GM12878 (cell line): ENCODE measurements at regions not wholly inside any gene's neighbourhood (a gene's known extent, or its start where the extent isn't known, plus 50 kb on each side); places are given as distances from the start of the nearest gene placed in this dataset.

ENCODE experiments used
- BRCA1 ChIP-seq: IDR thresholded peaks from 2 replicates; pipeline ENCODE4 v1.6.1; 2011; ENCODE audit warnings: low read depth, low read length, improper control_type of control experiment
- CREM ChIP-seq: IDR thresholded peaks from 2 replicates; pipeline ENCODE4 v1.6.1; 2014; ENCODE audit warnings: antibody characterized with exemption, low read depth
- CTCF ChIP-seq, 3 experiments: IDR thresholded peaks in 2 of 3; conservative IDR thresholded peaks in 1 of 3; 2 replicates each; pipeline ENCODE4 v1.5.1; 2011; ENCODE audit warnings: low read depth in 3 of 3, low read length in 3 of 3, mild to moderate bottlenecking in 3 of 3, control low read depth in 2 of 3, moderate library complexity in 2 of 3, inconsistent platforms in 1 of 3, mixed read lengths in 1 of 3; ENCODE audit not compliant: control insufficient read depth in 2 of 3, insufficient read depth in 1 of 3; ENCODE audit errors: extremely low read depth in 1 of 3
- EZH2 ChIP-seq: IDR thresholded peaks from 2 replicates; pipeline ENCODE4 v1.6.1; 2012; ENCODE audit warnings: low read depth, mild to moderate bottlenecking, control low read depth, inconsistent platforms, low read length, borderline replicate concordance; ENCODE audit not compliant: control insufficient read depth
- FOS ChIP-seq: IDR thresholded peaks from 3 replicates; pipeline ENCODE4 v1.6.1; 2011; ENCODE audit warnings: borderline replicate concordance; ENCODE audit not compliant: insufficient read length; ENCODE audit errors: extremely low read depth
- FOXK2 ChIP-seq: fragments of 450-650 bp; IDR thresholded peaks from 2 replicates; pipeline ENCODE4 v1.6.1; 2017; ENCODE audit warnings: mild to moderate bottlenecking, moderate library complexity
- MAX ChIP-seq: IDR thresholded peaks from 2 replicates; pipeline ENCODE4 v1.6.1; 2012; ENCODE audit warnings: low read depth, low read length, improper control_type of control experiment
- RCOR1 ChIP-seq: conservative IDR thresholded peaks from 2 replicates; pipeline ENCODE4 v1.6.1; 2012; ENCODE audit warnings: low read depth, low read length, improper control_type of control experiment
- SMC3 ChIP-seq: IDR thresholded peaks from 2 replicates; pipeline ENCODE4 v1.6.1; 2011; ENCODE audit warnings: low read length, improper control_type of control experiment, borderline replicate concordance
- SRF ChIP-seq, 2 experiments: IDR thresholded peaks; 2 replicates each; pipeline ENCODE4 v1.6.1; 2011; ENCODE audit warnings: low read depth in 2 of 2, low read length in 2 of 2, mild to moderate bottlenecking in 1 of 2, moderate library complexity in 1 of 2
- YY1 ChIP-seq: IDR thresholded peaks from 2 replicates; pipeline ENCODE4 v1.6.1; 2011; ENCODE audit warnings: low read depth, mild to moderate bottlenecking, low read length

- TF ChIP-seq SMC3 (no peak), MAX (no peak), BRCA1 (no peak), CREM (no peak), RCOR1 (no peak), EZH2 (no peak), YY1 (no peak), FOS (no peak), FOXK2 (no peak), CTCF (IDR thresholded peaks at IDR 0.05 in 2 of 3, conservative IDR thresholded peaks at IDR 0.05 in 1 of 3; ENCODE audit: control insufficient read depth in 2 of 3, extremely low read depth in 1 of 3, insufficient read depth in 1 of 3, low read depth in 3 of 3, low read length in 3 of 3) (no peak), SRF (IDR thresholded peaks at IDR 0.05; ENCODE audit: low read depth in 2 of 2, low read length in 2 of 2) (no peak)
Observed at GRCh38 chr6:168953461-168953860, 300.2 kb downstream of the THBS2 start.
